ENCODE measurements at regions not wholly inside any gene's neighbourhood (a gene's known extent, or its start where the extent isn't known, plus 50 kb on each side); places are given as distances from the start of the nearest gene placed in this dataset.
A peak's percentile ranks its signal among the peaks of the same experiment; 100 is the strongest.

DNA sequence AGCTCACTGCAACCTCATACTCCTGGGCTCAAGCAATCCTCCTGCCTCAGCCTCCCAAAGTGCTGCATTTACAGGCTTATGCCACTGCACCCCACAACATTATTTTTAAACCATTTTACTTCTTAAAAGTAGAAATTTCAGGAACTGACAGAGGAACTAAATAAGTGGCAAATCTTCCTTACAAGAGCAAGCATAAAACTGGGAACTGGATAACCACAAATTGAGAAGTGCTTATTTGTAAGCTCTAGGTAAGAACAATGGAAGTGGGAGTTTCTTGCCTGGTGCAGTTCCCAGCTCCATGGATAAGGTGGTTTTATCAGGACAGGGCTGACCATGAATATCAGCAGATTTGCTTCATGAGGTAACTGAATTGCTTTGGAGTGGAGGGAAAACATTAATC is 655.2 kb downstream of the DIPK2A start:
- DNase-seq (ENCODE audit: low spot score): no peak

DNA sequence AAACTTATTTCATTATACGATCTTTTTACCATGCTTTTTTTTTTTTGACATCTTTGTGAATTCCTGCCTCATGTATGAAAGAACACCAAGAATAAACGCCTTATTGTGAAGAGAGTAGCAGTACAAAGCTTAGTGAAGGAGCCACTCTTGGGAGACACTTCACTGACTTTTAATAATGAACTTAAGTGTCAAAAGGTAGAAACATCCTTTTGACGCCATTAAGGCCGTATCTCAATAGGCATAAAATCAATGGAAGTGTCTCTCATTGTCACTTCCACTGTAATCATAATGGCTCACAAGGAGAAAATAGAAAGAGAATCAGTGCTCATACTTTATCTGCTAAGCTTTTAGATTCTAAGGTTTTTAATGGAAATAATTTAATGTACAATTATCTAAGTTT is 657.8 kb downstream of the DIPK2A start:
- no peak for DNase-seq (ENCODE audit: low spot score)

DNA sequence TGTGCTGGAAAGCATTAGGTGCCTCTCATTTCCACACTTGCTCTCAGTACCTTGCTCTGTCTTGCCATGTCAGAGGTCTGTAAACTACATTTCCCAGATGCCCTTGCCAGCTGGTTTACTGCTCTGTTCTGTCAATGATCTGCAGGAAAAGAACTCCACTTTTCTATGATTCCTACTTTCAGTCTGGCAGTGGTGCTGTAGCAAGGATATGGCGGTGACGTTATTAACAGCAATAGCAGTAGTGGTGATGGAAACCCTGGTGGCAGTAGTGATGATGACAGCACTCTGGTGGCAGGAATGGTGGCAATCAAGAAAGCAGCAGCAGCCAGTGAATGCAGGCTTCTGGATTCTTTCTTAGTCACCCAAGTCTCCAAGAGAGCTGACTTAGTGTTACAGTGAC is 665.2 kb downstream of the DIPK2A start:
- DNase-seq (ENCODE audit: low spot score): no peak

GRCh38 chr3:144638009-144638408 is 666.4 kb downstream of the DIPK2A start:
- DNase-seq (ENCODE audit: low spot score): no peak

DNA sequence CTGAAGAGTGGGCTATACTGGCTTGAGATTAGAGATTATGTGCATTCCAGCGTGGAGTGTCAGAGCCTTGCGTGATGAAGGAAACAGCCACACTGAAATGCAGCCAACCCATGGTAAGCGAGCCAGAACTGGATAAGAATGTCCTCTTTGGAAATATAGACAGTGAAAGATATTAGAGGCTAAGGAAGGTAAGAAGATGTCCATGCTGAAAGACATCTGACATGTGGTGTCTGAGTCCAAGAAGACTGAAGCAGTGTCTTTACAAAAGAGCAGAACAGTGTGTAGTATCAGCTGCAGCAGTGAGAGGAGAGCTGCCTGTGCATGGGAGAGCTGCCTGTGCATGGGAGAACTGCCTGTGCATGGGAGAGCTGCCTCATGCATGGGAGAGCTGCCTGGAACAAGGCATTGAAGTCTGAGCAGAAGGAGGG is 672.2 kb downstream of the DIPK2A start:
- peak; percentile 73 for DNase-seq (ENCODE audit: low spot score)

GRCh38 chr3:144645300-144645699 is 673.7 kb downstream of the DIPK2A start:
- DNase-seq (ENCODE audit: low spot score): no peak

- no peak for DNase-seq (ENCODE audit: low spot score)
These were observed 678.8 kb downstream of the DIPK2A start for GRCh38 chr3:144650380-144650779.

GRCh38 chr3:144652573-144652972 is 681.0 kb downstream of the DIPK2A start:
- no peak for DNase-seq (ENCODE audit: low spot score)

- no peak for DNase-seq (ENCODE audit: low spot score)
These were observed 683.8 kb downstream of the DIPK2A start for GRCh38 chr3:144655423-144655822.

- no peak for DNase-seq (ENCODE audit: low spot score)
These were observed 688.6 kb downstream of the DIPK2A start for GRCh38 chr3:144660186-144660585.

DNA sequence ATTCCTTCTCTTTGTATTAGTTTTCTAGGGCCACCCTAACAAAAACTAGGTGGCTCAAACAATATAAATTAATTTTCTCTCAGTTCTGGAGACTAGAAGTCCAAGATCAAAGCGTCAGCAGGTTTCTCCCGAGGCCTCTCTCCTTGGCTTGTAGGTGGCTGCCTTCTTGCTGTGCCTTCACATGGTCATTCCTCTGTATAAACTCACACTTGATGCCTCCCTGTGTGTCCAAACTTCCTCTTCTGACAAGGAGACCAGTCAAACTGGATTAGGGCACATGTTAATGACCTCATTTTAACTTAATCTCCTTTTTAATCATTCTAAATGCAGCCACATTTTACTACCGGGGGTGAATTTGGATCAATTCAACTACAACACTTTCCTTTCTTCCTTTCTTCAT is 691.1 kb downstream of the DIPK2A start:
- DNase-seq (ENCODE audit: low spot score): no peak

GRCh38 chr3:144663456-144664436 is 692.1 kb downstream of the DIPK2A start:
- DNase-seq (ENCODE audit: low spot score): peak; percentile 96

DNA sequence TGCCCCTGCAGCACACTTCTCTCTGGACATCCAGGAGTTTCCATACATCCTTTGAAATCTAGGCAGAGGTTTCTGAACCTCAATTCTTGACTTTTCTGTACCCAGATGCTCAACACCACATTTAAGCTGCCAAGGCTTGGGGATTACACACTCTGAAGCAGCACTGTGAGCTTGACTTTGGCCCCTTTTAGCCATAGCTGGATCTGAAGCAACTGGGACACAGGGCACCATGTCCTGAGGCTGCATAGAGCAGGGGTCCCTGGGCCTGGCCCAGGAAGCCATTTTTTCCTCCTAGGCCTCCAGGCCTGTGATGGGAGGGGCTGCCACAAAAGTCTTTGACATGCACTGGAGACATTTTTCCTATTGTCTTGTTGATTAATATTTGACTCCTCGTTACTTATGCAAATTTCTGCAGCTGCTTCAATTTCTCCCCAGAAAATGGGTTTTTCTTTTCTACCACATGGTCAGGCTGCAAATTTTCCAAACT is 694.0 kb downstream of the DIPK2A start:
- no peak for DNase-seq (ENCODE audit: low spot score)

DNA sequence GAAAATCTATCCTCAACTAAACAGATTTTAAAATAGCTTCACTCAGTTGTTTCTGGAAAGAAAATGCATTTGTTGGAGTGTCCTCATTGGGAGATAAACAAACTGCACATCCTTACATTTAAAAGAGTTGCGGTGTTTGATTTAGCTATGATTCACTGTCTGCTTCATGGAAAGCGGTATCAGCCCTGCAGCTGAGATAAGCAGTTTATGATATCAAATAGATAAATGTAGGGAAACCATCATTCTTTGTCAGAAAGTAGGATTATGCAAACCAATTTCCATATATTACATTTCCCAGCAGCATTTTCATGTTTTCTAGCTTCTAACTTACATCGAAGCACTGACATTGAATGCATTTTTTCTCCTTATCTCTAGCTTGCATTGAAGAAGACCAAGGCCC is 698.9 kb downstream of the DIPK2A start:
- no peak for DNase-seq (ENCODE audit: low spot score)

GRCh38 chr3:144677103-144677502 is 705.5 kb downstream of the DIPK2A start:
- DNase-seq (ENCODE audit: low spot score): no peak

DNA sequence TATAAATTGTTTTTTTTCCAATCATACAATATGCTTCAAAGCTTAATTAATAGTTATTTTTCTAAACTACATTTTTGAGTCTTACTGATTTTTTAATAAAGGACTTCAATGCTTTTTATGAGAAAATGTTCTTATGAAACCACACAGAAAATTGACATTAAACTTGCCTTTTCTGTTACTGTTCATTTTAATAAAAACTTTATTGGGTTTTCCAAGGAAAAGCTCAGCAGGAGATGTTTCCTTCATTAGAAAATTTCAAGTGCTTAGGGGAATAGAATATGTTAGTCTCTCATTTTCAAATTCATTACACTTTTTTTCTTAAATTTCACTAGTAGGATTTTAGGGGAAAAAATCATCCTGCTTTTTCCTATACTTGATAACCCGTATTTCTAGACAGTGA is 711.4 kb downstream of the DIPK2A start:
- no peak for DNase-seq (ENCODE audit: low spot score)

DNA sequence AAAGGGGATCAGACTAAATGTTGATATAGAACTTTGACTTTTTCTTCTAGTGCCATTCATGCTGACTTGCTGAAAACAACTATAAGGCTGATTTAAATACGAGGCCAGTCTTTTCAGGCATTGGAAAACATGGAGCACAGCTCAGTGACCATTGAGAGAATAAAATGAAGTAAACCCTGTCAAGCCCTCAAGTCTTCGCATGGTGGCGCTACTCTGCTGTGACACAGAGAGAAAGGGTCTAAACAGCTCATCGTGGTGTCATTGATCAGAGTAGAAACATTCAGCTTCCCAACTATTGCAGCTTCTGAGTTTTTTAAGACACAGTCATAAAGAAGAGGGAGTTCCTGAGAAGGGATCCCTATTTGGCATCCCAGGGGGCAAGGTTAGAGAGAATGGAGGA is 716.2 kb downstream of the DIPK2A start:
- DNase-seq (ENCODE audit: low spot score): no peak

DNA sequence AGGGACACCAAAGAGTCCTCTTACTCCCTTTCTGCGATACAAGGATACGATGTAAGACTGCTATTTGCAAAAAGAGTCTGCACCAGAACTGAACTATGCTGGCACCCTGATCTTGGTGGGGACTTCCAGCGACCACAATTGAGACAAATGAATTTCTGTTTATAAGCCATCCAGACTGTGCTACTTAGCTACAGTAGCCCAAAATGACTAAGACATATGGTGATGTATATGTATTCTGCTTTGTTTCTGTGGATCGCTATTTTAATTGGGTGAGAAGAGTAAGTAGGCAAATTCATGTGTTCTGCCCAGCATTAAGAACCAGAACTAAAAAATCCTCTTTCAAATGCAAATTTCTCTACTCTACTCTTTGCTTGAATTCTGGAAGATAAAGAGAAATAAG is 720.9 kb downstream of the DIPK2A start:
- DNase-seq (ENCODE audit: low spot score): no peak

DNA sequence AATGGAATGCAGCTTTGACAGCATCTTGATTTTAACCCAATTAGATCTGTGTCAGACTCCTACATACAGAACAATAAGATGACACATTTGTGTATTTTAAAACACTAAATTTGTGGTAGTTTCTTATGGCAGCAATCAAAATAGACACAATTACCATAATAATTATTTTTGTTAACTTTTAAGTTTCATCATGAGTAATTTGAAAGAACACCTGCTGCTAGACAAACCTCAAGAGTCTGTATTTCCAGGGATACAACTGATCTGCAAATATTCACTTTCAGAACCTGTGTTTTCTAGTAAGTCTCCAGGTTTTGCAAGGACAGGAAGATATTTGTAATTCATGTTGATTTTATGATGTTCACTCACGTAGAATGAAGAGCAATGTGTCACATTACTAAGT is 736.8 kb downstream of the DIPK2A start:
- no peak for DNase-seq (ENCODE audit: low spot score)

DNA sequence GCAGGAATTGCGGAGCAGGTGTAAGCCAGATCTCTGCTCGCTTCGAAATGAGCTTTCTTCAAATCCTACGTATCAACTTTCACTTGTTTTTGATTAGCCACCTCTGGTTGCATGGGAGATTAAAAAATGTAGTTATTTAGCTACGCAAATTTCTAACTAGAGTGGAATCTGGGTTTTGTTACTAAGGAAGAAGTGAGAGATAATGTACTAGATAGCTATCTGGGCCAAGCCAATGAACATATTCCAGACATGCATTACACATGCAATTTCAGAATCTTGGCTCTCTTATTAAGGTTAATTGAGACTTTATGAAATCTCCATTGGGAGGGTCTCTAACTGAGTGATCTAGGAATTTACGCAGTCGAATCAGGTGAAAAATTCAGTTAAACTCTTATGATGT is 765.7 kb downstream of the DIPK2A start:
- no peak for DNase-seq (ENCODE audit: low spot score)

DNA sequence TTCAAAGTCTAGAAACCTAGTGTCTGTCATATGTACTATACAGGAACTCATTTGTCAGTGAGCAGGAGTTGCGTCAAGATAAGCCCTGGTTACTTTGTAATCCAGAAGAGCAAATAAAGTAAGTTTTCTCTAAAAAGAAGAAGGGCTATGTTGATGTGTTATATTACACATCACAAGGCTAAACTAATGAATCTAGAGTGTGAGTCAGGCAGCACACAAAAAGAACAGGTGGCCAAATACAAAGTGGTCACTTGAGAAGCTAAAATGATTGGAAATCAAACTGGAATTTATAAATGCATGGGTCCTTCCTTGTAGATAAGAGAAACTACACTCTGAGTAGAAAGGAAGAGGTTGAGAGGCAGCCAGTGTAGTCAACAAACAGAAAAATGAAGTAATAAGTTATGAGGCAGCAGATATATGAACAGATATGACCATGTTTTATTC is 771.6 kb downstream of the DIPK2A start:
- no peak for DNase-seq (ENCODE audit: low spot score)

GRCh38 chr3:144744473-144744872 is 772.9 kb downstream of the DIPK2A start:
- no peak for DNase-seq (ENCODE audit: low spot score)

GRCh38 chr3:144746631-144747030 is 775.0 kb downstream of the DIPK2A start:
- DNase-seq (ENCODE audit: low spot score): no peak
